OCI-LY1 (cell line): ENCODE measurements at regions not wholly inside any gene's neighbourhood (a gene's known extent, or its start where the extent isn't known, plus 50 kb on each side); places are given as distances from the start of the nearest gene placed in this dataset.

Source experiments
- H2AFZ ChIP-seq: fragments of 200-600 bp; sonication (generic), shearing (Covaris generic); 2 replicates; pipeline ENCODE4 v1.6.0; 2014; ENCODE audit warnings: antibody characterized with exemption, mild to moderate bottlenecking, low read length
- H3F3A ChIP-seq: fragments of 200-600 bp; sonication (generic), shearing (Covaris generic); 2 replicates; pipeline ENCODE4 v1.6.0; 2014; ENCODE audit warnings: mild to moderate bottlenecking, antibody characterized with exemption, low read length, moderate library complexity; ENCODE audit not compliant: insufficient read depth
- H3K27ac ChIP-seq: fragments of 200-600 bp; sonication (generic); 2 replicates; pipeline ENCODE4 v1.5.1; 2014; ENCODE audit warnings: low read length, mixed run types, mild to moderate bottlenecking, low read depth; ENCODE audit not compliant: poor library complexity, severe bottlenecking
- H3K27me3 ChIP-seq: fragments of 200-600 bp; sonication (generic); 2 replicates; pipeline ENCODE4 v1.6.0; 2014; ENCODE audit warnings: antibody characterized with exemption, mild to moderate bottlenecking, low read length, moderate library complexity; ENCODE audit not compliant: insufficient read depth
- H3K36me3 ChIP-seq: fragments of 200-600 bp; sonication (generic); 2 replicates; pipeline ENCODE4 v1.6.1; 2014; ENCODE audit warnings: mild to moderate bottlenecking, antibody characterized with exemption, low read length, moderate library complexity, mixed read lengths; ENCODE audit not compliant: insufficient read depth
- H3K4me1 ChIP-seq: fragments of 200-600 bp; sonication (generic); 2 replicates; pipeline ENCODE4 v1.5.1; 2014; ENCODE audit warnings: mild to moderate bottlenecking, low read length, moderate library complexity; ENCODE audit not compliant: insufficient read depth, severe bottlenecking
- H3K4me2 ChIP-seq: fragments of 200-600 bp; sonication (generic), shearing (Covaris generic); 2 replicates; pipeline ENCODE4 v1.6.1; 2014; ENCODE audit warnings: low read length
- H3K4me3 ChIP-seq: fragments of 200-600 bp; sonication (generic); 2 replicates; pipeline ENCODE4 v1.5.1; 2014; ENCODE audit warnings: low read length, low read depth, mild to moderate bottlenecking, mixed read lengths; ENCODE audit not compliant: poor library complexity, severe bottlenecking
- H3K79me2 ChIP-seq: fragments of 200-600 bp; shearing (Covaris generic); 2 replicates; pipeline ENCODE4 v1.6.1; 2016; ENCODE audit warnings: mixed run types, low read length, mixed read lengths; ENCODE audit not compliant: insufficient read depth
- H3K9ac ChIP-seq: fragments of 200-600 bp; sonication (generic), shearing (Covaris generic); 2 replicates; pipeline ENCODE4 v1.6.1; 2014; ENCODE audit warnings: mild to moderate bottlenecking, low read length, mixed read lengths
- H3K9me2 ChIP-seq: fragments of 200-600 bp; sonication (generic), shearing (Covaris generic); 2 replicates; pipeline ENCODE4 v1.6.1; 2014; ENCODE audit warnings: low read depth, mild to moderate bottlenecking, low read length, mixed read lengths
- H3K9me3 ChIP-seq: fragments of 200-600 bp; shearing (Covaris generic); 2 replicates; pipeline ENCODE4 v1.6.1; 2014; ENCODE audit warnings: low read length, mixed read lengths
- H4K20me1 ChIP-seq: fragments of 200-600 bp; sonication (generic), shearing (Covaris generic); 2 replicates; pipeline ENCODE4 v1.6.0; 2016; ENCODE audit warnings: mild to moderate bottlenecking, low read length; ENCODE audit not compliant: insufficient read depth
- CTCF ChIP-seq: fragments of 200-600 bp; sonication (generic), shearing (Covaris generic); IDR thresholded peaks from 2 replicates; pipeline ENCODE4 v1.5.1; 2017; ENCODE audit warnings: mild to moderate bottlenecking, antibody characterized with exemption, low read length, moderate library complexity, mixed read lengths
- EZH2 ChIP-seq: fragments of 200-600 bp; sonication (generic), shearing (Covaris generic); IDR thresholded peaks from 2 replicates; pipeline ENCODE4 v1.8.0; 2017; ENCODE audit warnings: borderline replicate concordance, mixed run types, mild to moderate bottlenecking, antibody characterized with exemption, low read length, moderate library complexity, mixed read lengths

- TF ChIP-seq CTCF (no peak), EZH2 (no peak)
- H3K4me1 ChIP-seq, result no peaks in the 10 kb centered on the region
- H3K9me2 ChIP-seq, result no peaks in the 10 kb centered on the region
- H3K4me3 ChIP-seq, result no peak overlapping the region
- no peak overlapping the region for H3K4me2 ChIP-seq
- H3K79me2 ChIP-seq, result no peaks in the 10 kb centered on the region
- no peaks in the 10 kb centered on the region for H3K36me3 ChIP-seq
- 0 out of 2 replicates have a peak, but pooled peaks cover 3% of the 10 kb centered on the region for H3F3A ChIP-seq
- H2AFZ ChIP-seq, result no peak overlapping the region
- no peaks in the 10 kb centered on the region for H3K27me3 ChIP-seq
- no peak overlapping the region for H3K27ac ChIP-seq
- no peak overlapping the region for H3K9ac ChIP-seq
- H4K20me1 ChIP-seq, result no peaks in the 10 kb centered on the region
- no peaks in the 10 kb centered on the region for H3K9me3 ChIP-seq
Measured at GRCh38 chr2:122277956-122278355, 522.5 kb downstream of the TSN start.

- no peak overlapping the region for H3K4me3 ChIP-seq
- no peaks in the 10 kb centered on the region for H4K20me1 ChIP-seq
- no peaks in the 10 kb centered on the region for H3F3A ChIP-seq
- H3K27me3 ChIP-seq, result no peaks in the 10 kb centered on the region
- TF ChIP-seq CTCF (peak; percentile 80), EZH2 (no peak)
- H2AFZ ChIP-seq, result no peak overlapping the region
- H3K9me3 ChIP-seq, result no peaks in the 10 kb centered on the region; the same call in 1 of the 2 replicates
- no peak overlapping the region for H3K4me2 ChIP-seq
- H3K36me3 ChIP-seq, result no peaks in the 10 kb centered on the region
- H3K9me2 ChIP-seq, result no peaks in the 10 kb centered on the region
- H3K79me2 ChIP-seq, result no peaks in the 10 kb centered on the region
- no peak overlapping the region for H3K27ac ChIP-seq
- H3K4me1 ChIP-seq, result no peaks in the 10 kb centered on the region
- H3K9ac ChIP-seq, result no peak overlapping the region
Measured at GRCh38 chr2:122300758-122301157, 545.3 kb downstream of the TSN start.

- Histone ChIP-seq H3K9ac (no peak overlapping the region), H2AFZ (no peak overlapping the region), H3K4me1 (no peaks in the 10 kb centered on the region), H3K27ac (no peak overlapping the region), H4K20me1 (no peaks in the 10 kb centered on the region), H3K4me2 (no peak overlapping the region), H3K9me3 (no peaks in the 10 kb centered on the region; the same call in 1 of the 2 replicates), H3K79me2 (no peaks in the 10 kb centered on the region), H3F3A (no peaks in the 10 kb centered on the region), H3K9me2 (no peaks in the 10 kb centered on the region), H3K36me3 (no peaks in the 10 kb centered on the region), H3K27me3 (no peaks in the 10 kb centered on the region), H3K4me3 (no peak overlapping the region)
- TF ChIP-seq EZH2 (no peak), CTCF (no peak)
Measured at GRCh38 chr2:122307763-122308162, 552.3 kb downstream of the TSN start.
